ENCODE measurements at regions not wholly inside any gene's neighbourhood (a gene's known extent, or its start where the extent isn't known, plus 50 kb on each side); places are given as distances from the start of the nearest gene placed in this dataset.

- H3K27ac Mint-ChIP-seq: no peak overlapping the region
- CTCF ChIA-PET: no interaction called here
- no peaks in the 10 kb centered on the region for H3K36me3 Mint-ChIP-seq (ENCODE audit: low read depth)
- no peaks in the 10 kb centered on the region for H3K27me3 Mint-ChIP-seq (ENCODE audit: low read depth)
- no peaks in the 10 kb centered on the region for H3K4me1 Mint-ChIP-seq (ENCODE audit: low read depth)
- H3K9me3 Mint-ChIP-seq: peaks cover 26% of the 10 kb centered on the region
- H3K4me3 Mint-ChIP-seq: no peak overlapping the region
- intact Hi-C loops (cut with micrococcal nuclease): no loop called here
- DNase-seq: no peak
Observed at GRCh38 chr4:33551244-33551643, 2693.1 kb downstream of the ARAP2 start.

- no peak for DNase-seq
- CTCF ChIA-PET: no interaction called here
- Mint-ChIP-seq H3K36me3 (ENCODE audit: low read depth) (no peaks in the 10 kb centered on the region), H3K27ac (no peak overlapping the region), H3K9me3 (peaks cover 2% of the 10 kb centered on the region), H3K4me1 (ENCODE audit: low read depth) (no peaks in the 10 kb centered on the region), H3K27me3 (ENCODE audit: low read depth) (no peaks in the 10 kb centered on the region), H3K4me3 (no peak overlapping the region)
- intact Hi-C loops (cut with micrococcal nuclease): no loop called here
Observed at GRCh38 chr4:33561259-33561658, 2683.1 kb downstream of the ARAP2 start.

- no peak for DNase-seq
- Mint-ChIP-seq H3K27ac (no peak overlapping the region), H3K4me1 (ENCODE audit: low read depth) (no peaks in the 10 kb centered on the region), H3K4me3 (no peak overlapping the region), H3K9me3 (peaks cover 2% of the 10 kb centered on the region), H3K27me3 (ENCODE audit: low read depth) (no peaks in the 10 kb centered on the region), H3K36me3 (ENCODE audit: low read depth) (no peaks in the 10 kb centered on the region)
- intact Hi-C loops (cut with micrococcal nuclease): no loop called here
- CTCF ChIA-PET: no interaction called here
Observed at GRCh38 chr4:33566649-33567048, 2677.7 kb downstream of the ARAP2 start.

GRCh38 chr4:33577791-33578190 is 2666.5 kb downstream of the ARAP2 start:
- CTCF ChIA-PET: no interaction called here

GRCh38 chr4:33579951-33580350 is 2664.4 kb downstream of the ARAP2 start:
- H3K27me3 Mint-ChIP-seq (ENCODE audit: low read depth): no peaks in the 10 kb centered on the region
- H3K4me1 Mint-ChIP-seq (ENCODE audit: low read depth): no peaks in the 10 kb centered on the region
- DNase-seq: no peak
- CTCF ChIA-PET: no interaction called here
- no peaks in the 10 kb centered on the region for H3K36me3 Mint-ChIP-seq (ENCODE audit: low read depth)
- intact Hi-C loops (cut with micrococcal nuclease): no loop called here
- no peak overlapping the region for H3K4me3 Mint-ChIP-seq
- H3K9me3 Mint-ChIP-seq: peaks cover under 1% of the 10 kb centered on the region
- H3K27ac Mint-ChIP-seq: no peak overlapping the region

More at GRCh38 chr4:33577791-33578190, 2666.5 kb downstream of the ARAP2 start:
- intact Hi-C loops (cut with micrococcal nuclease): no loop called here
- H3K4me1 Mint-ChIP-seq (ENCODE audit: low read depth): no peaks in the 10 kb centered on the region
- DNase-seq: no peak
- H3K36me3 Mint-ChIP-seq (ENCODE audit: low read depth): no peaks in the 10 kb centered on the region
- no peak overlapping the region for H3K27ac Mint-ChIP-seq
- H3K4me3 Mint-ChIP-seq: no peak overlapping the region
- no peaks in the 10 kb centered on the region for H3K27me3 Mint-ChIP-seq (ENCODE audit: low read depth)
- H3K9me3 Mint-ChIP-seq: peaks cover 7% of the 10 kb centered on the region

- no peak for DNase-seq
- H3K27ac Mint-ChIP-seq: no peak overlapping the region
- no peaks in the 10 kb centered on the region for H3K4me1 Mint-ChIP-seq (ENCODE audit: low read depth)
- peaks cover 31% of the 10 kb centered on the region for H3K9me3 Mint-ChIP-seq
- H3K27me3 Mint-ChIP-seq (ENCODE audit: low read depth): no peaks in the 10 kb centered on the region
- H3K36me3 Mint-ChIP-seq (ENCODE audit: low read depth): no peaks in the 10 kb centered on the region
- no peak overlapping the region for H3K4me3 Mint-ChIP-seq
- CTCF ChIA-PET: no interaction called here
- intact Hi-C loops (cut with micrococcal nuclease): no loop called here
Observed at GRCh38 chr4:33592701-33593100, 2651.6 kb downstream of the ARAP2 start.

- intact Hi-C loops (cut with micrococcal nuclease): no loop called here
- peaks cover 14% of the 10 kb centered on the region for H3K9me3 Mint-ChIP-seq
- H3K36me3 Mint-ChIP-seq (ENCODE audit: low read depth): no peaks in the 10 kb centered on the region
- no peaks in the 10 kb centered on the region for H3K27me3 Mint-ChIP-seq (ENCODE audit: low read depth)
- no peaks in the 10 kb centered on the region for H3K4me1 Mint-ChIP-seq (ENCODE audit: low read depth)
- CTCF ChIA-PET: interaction anchor here (0.6 to 1.0 kb wide), 2 partner anchors 9 to 182 kb away, joined by 3 read pairs; no protein-coding TSS in a partner anchor
- H3K4me3 Mint-ChIP-seq: no peak overlapping the region
- H3K27ac Mint-ChIP-seq: no peak overlapping the region
- DNase-seq: no peak
Observed at GRCh38 chr4:33606951-33607350, 2637.4 kb downstream of the ARAP2 start.

GRCh38 chr4:33616121-33616520 is 2628.2 kb downstream of the ARAP2 start:
- Mint-ChIP-seq H3K4me1 (ENCODE audit: low read depth) (no peaks in the 10 kb centered on the region), H3K27ac (no peak overlapping the region), H3K4me3 (no peak overlapping the region), H3K36me3 (ENCODE audit: low read depth) (peaks cover 2% of the 10 kb centered on the region), H3K27me3 (ENCODE audit: low read depth) (no peaks in the 10 kb centered on the region), H3K9me3 (peaks cover 8% of the 10 kb centered on the region)
- intact Hi-C loops (cut with micrococcal nuclease): no loop called here
- no peak for DNase-seq
- CTCF ChIA-PET: interaction anchor here (0.7 kb wide), 1 partner anchor 9 kb away, joined by 3 read pairs; no protein-coding TSS in a partner anchor

GRCh38 chr4:33625748-33626147 is 2618.6 kb downstream of the ARAP2 start:
- Mint-ChIP-seq H3K27me3 (ENCODE audit: low read depth) (no peaks in the 10 kb centered on the region), H3K4me1 (ENCODE audit: low read depth) (no peaks in the 10 kb centered on the region), H3K27ac (no peak overlapping the region), H3K4me3 (no peak overlapping the region), H3K9me3 (peaks cover 9% of the 10 kb centered on the region), H3K36me3 (ENCODE audit: low read depth) (no peaks in the 10 kb centered on the region)
- DNase-seq: no peak
- intact Hi-C loops (cut with micrococcal nuclease): no loop called here
- CTCF ChIA-PET: no interaction called here

- H3K4me3 Mint-ChIP-seq: no peak overlapping the region
- DNase-seq: no peak
- no peak overlapping the region for H3K27ac Mint-ChIP-seq
- H3K9me3 Mint-ChIP-seq: peaks cover 9% of the 10 kb centered on the region
- intact Hi-C loops (cut with micrococcal nuclease): no loop called here
- no peaks in the 10 kb centered on the region for H3K36me3 Mint-ChIP-seq (ENCODE audit: low read depth)
- no peaks in the 10 kb centered on the region for H3K4me1 Mint-ChIP-seq (ENCODE audit: low read depth)
- CTCF ChIA-PET: no interaction called here
- H3K27me3 Mint-ChIP-seq (ENCODE audit: low read depth): no peaks in the 10 kb centered on the region
Observed at GRCh38 chr4:33626221-33626620, 2618.1 kb downstream of the ARAP2 start.

- CTCF ChIA-PET: no interaction called here
- Mint-ChIP-seq H3K27me3 (ENCODE audit: low read depth) (no peaks in the 10 kb centered on the region), H3K27ac (no peak overlapping the region), H3K9me3 (peaks cover 6% of the 10 kb centered on the region), H3K36me3 (ENCODE audit: low read depth) (no peaks in the 10 kb centered on the region), H3K4me1 (ENCODE audit: low read depth) (no peaks in the 10 kb centered on the region), H3K4me3 (no peak overlapping the region)
- intact Hi-C loops (cut with micrococcal nuclease): no loop called here
- no peak for DNase-seq
Observed at GRCh38 chr4:33628296-33628695, 2616.0 kb downstream of the ARAP2 start.

GRCh38 chr4:33649015-33649414 is 2595.3 kb downstream of the ARAP2 start:
- intact Hi-C loops (cut with micrococcal nuclease): no loop called here
- Mint-ChIP-seq H3K4me3 (no peak overlapping the region), H3K36me3 (ENCODE audit: low read depth) (no peaks in the 10 kb centered on the region), H3K4me1 (ENCODE audit: low read depth) (no peaks in the 10 kb centered on the region), H3K27ac (no peak overlapping the region), H3K9me3 (peaks cover 17% of the 10 kb centered on the region), H3K27me3 (ENCODE audit: low read depth) (no peaks in the 10 kb centered on the region)
- CTCF ChIA-PET: no interaction called here
- no peak for DNase-seq

GRCh38 chr4:33649471-33649870 is 2594.8 kb downstream of the ARAP2 start:
- CTCF ChIA-PET: no interaction called here
- H3K27me3 Mint-ChIP-seq (ENCODE audit: low read depth): no peaks in the 10 kb centered on the region
- H3K9me3 Mint-ChIP-seq: peaks cover 17% of the 10 kb centered on the region
- no peak for DNase-seq
- intact Hi-C loops (cut with micrococcal nuclease): no loop called here
- no peaks in the 10 kb centered on the region for H3K36me3 Mint-ChIP-seq (ENCODE audit: low read depth)
- H3K27ac Mint-ChIP-seq: no peak overlapping the region
- H3K4me1 Mint-ChIP-seq (ENCODE audit: low read depth): no peaks in the 10 kb centered on the region
- no peak overlapping the region for H3K4me3 Mint-ChIP-seq

GRCh38 chr4:33650036-33650435 is 2594.3 kb downstream of the ARAP2 start:
- CTCF ChIA-PET: no interaction called here
- no peak for DNase-seq
- peaks cover 15% of the 10 kb centered on the region for H3K9me3 Mint-ChIP-seq
- H3K4me3 Mint-ChIP-seq: no peak overlapping the region
- no peaks in the 10 kb centered on the region for H3K4me1 Mint-ChIP-seq (ENCODE audit: low read depth)
- intact Hi-C loops (cut with micrococcal nuclease): no loop called here
- no peaks in the 10 kb centered on the region for H3K36me3 Mint-ChIP-seq (ENCODE audit: low read depth)
- H3K27ac Mint-ChIP-seq: no peak overlapping the region
- H3K27me3 Mint-ChIP-seq (ENCODE audit: low read depth): no peaks in the 10 kb centered on the region
